Endothelial cell of umbilical vein (primary cell): ENCODE measurements at regions not wholly inside any gene's neighbourhood (a gene's known extent, or its start where the extent isn't known, plus 50 kb on each side); places are given as distances from the start of the nearest gene placed in this dataset.

ENCODE experiments used
- BruUV-seq: library from RNA; stranded (reverse); fragments of 400-500 nt; replicated peaks from 2 replicates; lab custom pipeline; 2021; lab: Mats Ljungman, UMichigan
- CTCF ChIA-PET: fragments of 300-600, 350-600 bp; sonication (Branson Sonifier 250); formaldehyde crosslinking; loops from one replicate; lab custom pipeline; 2021; ENCODE audit warnings: antibody characterized with exemption, inconsistent platforms; lab: Charles Lee
- POLR2A ChIA-PET: fragments of 300-600, 350-600 bp; sonication (Branson Sonifier 250); formaldehyde crosslinking; loops from one replicate; lab custom pipeline; 2021; ENCODE audit warnings: antibody characterized with exemption, inconsistent platforms; lab: Charles Lee
- DNase-seq: peaks from one replicate; pipeline ENCODE4 v3.0.0-alpha.2; 2011; ENCODE audit warnings: low read depth, low spot score
- FAIRE-seq: peaks from 2 replicates; lab custom pipeline; 2011; peaks lifted over from hg19 to GRCh38; lab: Jason Lieb, UNC
- H2AFZ ChIP-seq: 2 replicates; pipeline ENCODE4 v1.6.0; 2012; ENCODE audit warnings: low read depth, low read length, control low read depth, inconsistent platforms
- H3K27ac ChIP-seq: 2 replicates; pipeline ENCODE4 v1.5.1; 2011; ENCODE audit warnings: low read depth, mild to moderate bottlenecking, control low read depth, low read length, moderate library complexity; ENCODE audit not compliant: insufficient read depth
- H3K27me3 ChIP-seq, 2 experiments: 2 replicates each; pipeline versions ENCODE4 v1.6.0 to v1.6.1; 2011; ENCODE audit warnings: low read length in 2 of 2, mixed read lengths in 1 of 2; ENCODE audit not compliant: control insufficient read depth in 2 of 2, insufficient read depth in 2 of 2
- H3K36me3 ChIP-seq, 2 experiments: 2 replicates in 1 of 2; 3 replicates in 1 of 2; pipeline ENCODE4 v1.5.1; 2011; ENCODE audit warnings: low read length in 2 of 2, mild to moderate bottlenecking in 1 of 2, moderate library complexity in 1 of 2; ENCODE audit not compliant: control insufficient read depth in 2 of 2, insufficient read depth in 2 of 2; ENCODE audit errors: extremely low read depth in 1 of 2
- H3K4me1 ChIP-seq: 3 replicates; pipeline ENCODE4 v1.5.1; 2011; ENCODE audit warnings: mild to moderate bottlenecking, low read length; ENCODE audit not compliant: control insufficient read depth, insufficient read depth; ENCODE audit errors: extremely low read depth
- H3K4me2 ChIP-seq: 2 replicates; pipeline ENCODE4 v1.6.1; 2011; ENCODE audit warnings: low read length, control low read depth, mixed read lengths; ENCODE audit not compliant: insufficient read depth
- H3K4me3 ChIP-seq, 3 experiments: fragments of 200-600 bp in 1 of 3; sonication (generic), shearing (Covaris generic) in 1 of 3; replicated peaks in 1 of 3; 2 replicates each; pipeline ENCODE4 v1.5.1; 2011 to 2016; ENCODE audit warnings: control low read depth in 3 of 3, low read length in 3 of 3, mild to moderate bottlenecking in 2 of 3, inconsistent platforms in 1 of 3, low read depth in 1 of 3, moderate library complexity in 1 of 3; ENCODE audit not compliant: insufficient read depth in 1 of 3
- H3K79me2 ChIP-seq: 2 replicates; pipeline ENCODE4 v1.6.0; 2012; ENCODE audit warnings: low read length, inconsistent platforms; ENCODE audit not compliant: control insufficient read depth, insufficient read depth
- H3K9ac ChIP-seq: replicated peaks from 2 replicates; pipeline ENCODE3; 2011; ENCODE audit warnings: low read length, control low read depth; ENCODE audit not compliant: insufficient read depth; ENCODE audit errors: extremely low read depth
- H3K9me1 ChIP-seq: replicated peaks from 3 replicates; pipeline ENCODE4 v1.6.0; 2011; ENCODE audit warnings: mild to moderate bottlenecking, low read length; ENCODE audit not compliant: control insufficient read depth, insufficient read depth; ENCODE audit errors: extremely low read depth
- H3K9me3 ChIP-seq: replicated peaks from 2 replicates; pipeline ENCODE4 v1.5.1; 2012; ENCODE audit warnings: low read length, inconsistent platforms; ENCODE audit not compliant: control insufficient read depth, insufficient read depth
- H4K20me1 ChIP-seq: replicated peaks from 2 replicates; pipeline ENCODE3; 2011; ENCODE audit warnings: mild to moderate bottlenecking, low read length; ENCODE audit not compliant: control insufficient read depth, insufficient read depth; ENCODE audit errors: extremely low read depth
- EZH2 ChIP-seq: IDR thresholded peaks from 2 replicates; pipeline ENCODE4 v1.6.1; 2012; ENCODE audit warnings: borderline replicate concordance, low read depth, mild to moderate bottlenecking, moderate library complexity, low read length, inconsistent platforms; ENCODE audit not compliant: severe bottlenecking
- FOS ChIP-seq: IDR thresholded peaks from 2 replicates; pipeline ENCODE4 v1.6.1; 2011; ENCODE audit warnings: mild to moderate bottlenecking, low read length, moderate library complexity, borderline replicate concordance; ENCODE audit not compliant: insufficient read depth
- GATA2 ChIP-seq: IDR thresholded peaks from 2 replicates; pipeline ENCODE4 v1.7.0; 2011; ENCODE audit warnings: low read depth, mild to moderate bottlenecking, moderate library complexity, mixed read lengths, low read length; ENCODE audit not compliant: insufficient read length, insufficient read depth
- JUN ChIP-seq: IDR thresholded peaks from 2 replicates; pipeline ENCODE4 v1.6.1; 2011; ENCODE audit warnings: borderline replicate concordance, low read depth; ENCODE audit not compliant: insufficient read length, insufficient read depth
- MYC ChIP-seq: IDR thresholded peaks from one replicate; pipeline ENCODE4 v1.6.1; 2011; ENCODE audit warnings: mild to moderate bottlenecking, low read depth, low read length
- POLR2A ChIP-seq: IDR thresholded peaks from 2 replicates; pipeline ENCODE4 v1.6.1; 2012; ENCODE audit warnings: low read depth, mild to moderate bottlenecking, control low read depth, low read length
- POLR2AphosphoS5 ChIP-seq: IDR thresholded peaks from 2 replicates; pipeline ENCODE4 v1.6.1; 2012; ENCODE audit warnings: low read depth, mild to moderate bottlenecking, control low read depth, low read length, moderate library complexity; ENCODE audit not compliant: insufficient read depth
- dilution Hi-C: fragments of 300-500 bp; cut with MboI; formaldehyde crosslinking; loops from one replicate; pipeline ENCODE4 v1.15.0; 2019; ENCODE audit warnings: low sequenced_read_pairs; ENCODE audit not compliant: extremely low pct_ligation_motif_present
- intact Hi-C: fragments of 100-400 bp; cut with micrococcal nuclease; formaldehyde crosslinking; loops from one replicate; pipeline ENCODE4 v1.10.0; 2022
- TF ChIP-seq, protein P1 (sequence below): IDR thresholded peaks from 2 replicates; pipeline ENCODE4 v1.6.1; 2011; ENCODE audit not compliant: insufficient read depth, insufficient read length
- TF ChIP-seq, protein P2 (sequence below), 2 donors: IDR thresholded peaks; 1 replicate in 1 of 2; 2 replicates in 1 of 2; pipeline ENCODE4 v1.5.1; 2011; ENCODE audit warnings: low read length in 2 of 2, mild to moderate bottlenecking in 2 of 2, moderate library complexity in 2 of 2, control low read depth in 1 of 2, inconsistent platforms in 1 of 2, low read depth in 1 of 2; ENCODE audit not compliant: insufficient read depth in 1 of 2; ENCODE audit errors: extremely low read depth in 1 of 2

DNA sequence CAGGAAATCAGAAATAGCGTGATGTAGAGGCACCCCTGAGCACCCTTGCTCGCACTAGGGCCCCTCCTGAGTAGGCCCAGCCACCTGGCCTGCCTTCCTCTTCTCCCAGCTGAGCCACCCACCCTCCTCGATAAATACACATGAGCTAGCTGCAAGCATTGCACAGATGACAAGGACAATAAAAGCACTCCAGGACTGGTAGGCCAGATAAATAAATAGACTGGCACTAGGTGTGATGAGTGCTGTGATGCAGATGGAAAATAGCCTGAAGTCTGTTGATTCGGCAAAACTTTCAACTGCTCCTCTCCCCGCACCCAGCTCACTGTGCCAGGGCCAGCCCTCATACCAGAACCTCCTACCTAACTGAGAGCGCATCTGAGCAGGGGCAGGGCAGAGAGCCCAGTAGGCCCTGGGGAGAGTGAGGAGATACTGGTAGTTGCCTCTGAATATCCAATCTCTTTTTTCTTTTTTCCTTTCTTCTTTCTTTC lies 54.5 kb upstream of the GPI start:
- CTCF ChIA-PET, result interaction anchor here (1.9 kb wide), 1 partner anchor 26 kb away, joined by 4 read pairs; no protein-coding TSS in a partner anchor
- FAIRE-seq, result no peak
- no peak overlapping the region for H3K4me2 ChIP-seq
- BruUV-seq, result no TSS peak
- peaks cover 9% of the 10 kb centered on the region for H3K4me1 ChIP-seq
- H3K79me2 ChIP-seq, result peaks cover 37% of the 10 kb centered on the region
- H3K27me3 ChIP-seq, result no peaks in the 10 kb centered on the region
- no peak overlapping the region for H2AFZ ChIP-seq
- H3K9me3 ChIP-seq, result no peaks in the 10 kb centered on the region
- H4K20me1 ChIP-seq, result no peaks in the 10 kb centered on the region
- H3K36me3 ChIP-seq, result peaks cover 0 to 9% of the 10 kb centered on the region in 2 experiments
- no peak overlapping the region for H3K4me3 ChIP-seq
- intact Hi-C loops (no loop called here), dilution Hi-C loops (no loop called here)
- no peaks in the 10 kb centered on the region for H3K9me1 ChIP-seq
- no peak for TF ChIP-seq GATA2
- TF ChIP-seq JUN, result no peak
- no peak for TF ChIP-seq MYC
- TF ChIP-seq POLR2AphosphoS5, result no peak
- TF ChIP-seq, protein P1, sequence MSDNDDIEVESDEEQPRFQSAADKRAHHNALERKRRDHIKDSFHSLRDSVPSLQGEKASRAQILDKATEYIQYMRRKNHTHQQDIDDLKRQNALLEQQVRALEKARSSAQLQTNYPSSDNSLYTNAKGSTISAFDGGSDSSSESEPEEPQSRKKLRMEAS, result no peak
- TF ChIP-seq, protein P2, sequence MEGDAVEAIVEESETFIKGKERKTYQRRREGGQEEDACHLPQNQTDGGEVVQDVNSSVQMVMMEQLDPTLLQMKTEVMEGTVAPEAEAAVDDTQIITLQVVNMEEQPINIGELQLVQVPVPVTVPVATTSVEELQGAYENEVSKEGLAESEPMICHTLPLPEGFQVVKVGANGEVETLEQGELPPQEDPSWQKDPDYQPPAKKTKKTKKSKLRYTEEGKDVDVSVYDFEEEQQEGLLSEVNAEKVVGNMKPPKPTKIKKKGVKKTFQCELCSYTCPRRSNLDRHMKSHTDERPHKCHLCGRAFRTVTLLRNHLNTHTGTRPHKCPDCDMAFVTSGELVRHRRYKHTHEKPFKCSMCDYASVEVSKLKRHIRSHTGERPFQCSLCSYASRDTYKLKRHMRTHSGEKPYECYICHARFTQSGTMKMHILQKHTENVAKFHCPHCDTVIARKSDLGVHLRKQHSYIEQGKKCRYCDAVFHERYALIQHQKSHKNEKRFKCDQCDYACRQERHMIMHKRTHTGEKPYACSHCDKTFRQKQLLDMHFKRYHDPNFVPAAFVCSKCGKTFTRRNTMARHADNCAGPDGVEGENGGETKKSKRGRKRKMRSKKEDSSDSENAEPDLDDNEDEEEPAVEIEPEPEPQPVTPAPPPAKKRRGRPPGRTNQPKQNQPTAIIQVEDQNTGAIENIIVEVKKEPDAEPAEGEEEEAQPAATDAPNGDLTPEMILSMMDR (IDR thresholded peaks at IDR 0.05; ENCODE audit: extremely low read depth in 1 of 2, insufficient read depth in 1 of 2, low read depth in 1 of 2, low read length in 2 of 2), result no peak
- TF ChIP-seq FOS, result no peak
- TF ChIP-seq POLR2A, result no peak
- no peak for TF ChIP-seq EZH2
- H3K27ac ChIP-seq, result no peak overlapping the region
- POLR2A ChIA-PET, result no interaction called here
- no peak overlapping the region for H3K9ac ChIP-seq
- DNase-seq, result no peak
